Osteocyte (in vitro differentiated cells): ENCODE measurements at regions not wholly inside any gene's neighbourhood (a gene's known extent, or its start where the extent isn't known, plus 50 kb on each side); places are given as distances from the start of the nearest gene placed in this dataset.

Experiments used
- DNase-seq: peaks from one replicate; pipeline ENCODE4 v3.0.0; 2021; ENCODE audit warnings: mixed read lengths; ENCODE audit not compliant: unreplicated experiment; ENCODE audit errors: extremely low spot score
- H3K27ac Mint-ChIP-seq: one replicate; pipeline ENCODE4 v1.8.0; 2021; ENCODE audit warnings: mild to moderate bottlenecking, mixed read lengths; ENCODE audit not compliant: unreplicated experiment
- H3K27me3 Mint-ChIP-seq: one replicate; pipeline ENCODE4 v1.8.0; 2021; ENCODE audit warnings: mixed read lengths; ENCODE audit not compliant: unreplicated experiment
- H3K36me3 Mint-ChIP-seq: one replicate; pipeline ENCODE4 v1.8.0; 2021; ENCODE audit warnings: mixed read lengths; ENCODE audit not compliant: unreplicated experiment
- H3K4me1 Mint-ChIP-seq: one replicate; pipeline ENCODE4 v1.8.0; 2021; ENCODE audit warnings: mixed read lengths; ENCODE audit not compliant: unreplicated experiment
- H3K4me3 Mint-ChIP-seq: one replicate; pipeline ENCODE4 v1.8.0; 2021; ENCODE audit warnings: mild to moderate bottlenecking, moderate library complexity, mixed read lengths; ENCODE audit not compliant: unreplicated experiment
- H3K9me3 Mint-ChIP-seq: one replicate; pipeline ENCODE4 v1.8.0; 2021; ENCODE audit warnings: mixed read lengths; ENCODE audit not compliant: unreplicated experiment
- CTCF ChIP-seq: fragments of 200-600 bp; sonication (generic); IDR thresholded peaks from 2 replicates; pipeline ENCODE4 v1.5.0; 2021; ENCODE audit warnings: antibody characterized with exemption, mild to moderate bottlenecking, moderate library complexity

- no peak for DNase-seq
- peaks cover 1% of the 10 kb centered on the region for H3K4me1 Mint-ChIP-seq
- no peak for TF ChIP-seq CTCF
- H3K27me3 Mint-ChIP-seq: no peaks in the 10 kb centered on the region
- no peaks in the 10 kb centered on the region for H3K36me3 Mint-ChIP-seq
- no peak overlapping the region for H3K4me3 Mint-ChIP-seq
- peaks cover 5% of the 10 kb centered on the region for H3K9me3 Mint-ChIP-seq
- no peak overlapping the region for H3K27ac Mint-ChIP-seq
These were observed 60.0 kb upstream of the TEX13D start for GRCh38 chrX:124272370-124272982.

GRCh38 chrX:124274438-124275181 lies 57.9 kb upstream of the TEX13D start:
- Mint-ChIP-seq H3K36me3 (no peaks in the 10 kb centered on the region), H3K27ac (no peak overlapping the region), H3K27me3 (no peaks in the 10 kb centered on the region), H3K4me1 (peaks cover 1% of the 10 kb centered on the region), H3K9me3 (peaks cover 5% of the 10 kb centered on the region), H3K4me3 (no peak overlapping the region)
- no peak for TF ChIP-seq CTCF
- DNase-seq: no peak

GRCh38 chrX:124275182-124275894 lies 57.1 kb upstream of the TEX13D start:
- TF ChIP-seq CTCF: no peak
- H3K9me3 Mint-ChIP-seq: peaks cover 5% of the 10 kb centered on the region
- no peak overlapping the region for H3K4me3 Mint-ChIP-seq
- H3K4me1 Mint-ChIP-seq: peaks cover 1% of the 10 kb centered on the region
- no peaks in the 10 kb centered on the region for H3K36me3 Mint-ChIP-seq
- H3K27ac Mint-ChIP-seq: no peak overlapping the region
- no peak for DNase-seq
- no peaks in the 10 kb centered on the region for H3K27me3 Mint-ChIP-seq

- Mint-ChIP-seq H3K36me3 (no peaks in the 10 kb centered on the region), H3K4me1 (no peaks in the 10 kb centered on the region), H3K27me3 (peaks cover 6% of the 10 kb centered on the region), H3K27ac (no peak overlapping the region), H3K4me3 (no peak overlapping the region), H3K9me3 (no peaks in the 10 kb centered on the region)
- TF ChIP-seq CTCF: no peak
- no peak for DNase-seq
These were observed 52.1 kb upstream of the TEX13D start for GRCh38 chrX:124280294-124280902.

- Mint-ChIP-seq H3K36me3 (no peaks in the 10 kb centered on the region), H3K27me3 (peaks cover 6% of the 10 kb centered on the region), H3K4me1 (no peaks in the 10 kb centered on the region), H3K4me3 (no peak overlapping the region), H3K27ac (no peak overlapping the region), H3K9me3 (no peaks in the 10 kb centered on the region)
- TF ChIP-seq CTCF: no peak
- no peak for DNase-seq
These were observed 49.9 kb upstream of the TEX13D start for GRCh38 chrX:124282580-124282979.
